Sigmoid colon (tissue), 4 donors: ENCODE measurements at regions not wholly inside any gene's neighbourhood (a gene's known extent, or its start where the extent isn't known, plus 50 kb on each side); places are given as distances from the start of the nearest gene placed in this dataset.

Experiments used
- CTCF ChIP-seq, 4 experiments: fragments of 450-650 bp in 3 of 4; fragments of 200-600 bp in 1 of 4; IDR thresholded peaks; one replicate each; pipeline ENCODE4 v1.5.1; 2016 to 2019; ENCODE audit warnings: antibody characterized with exemption in 4 of 4, mild to moderate bottlenecking in 3 of 4, moderate library complexity in 2 of 4
- POLR2AphosphoS5 ChIP-seq, 4 donors: sonication (generic); formaldehyde crosslinking; IDR thresholded peaks; one replicate each; pipeline ENCODE4 v1.6.1; 2017; ENCODE audit warnings: antibody characterized with exemption in 4 of 4

GRCh38 chr20:55704458-55704857 is 300.9 kb downstream of the CBLN4 start:
- TF ChIP-seq POLR2AphosphoS5 (IDR thresholded peaks at IDR 0.05) (no peak), CTCF (IDR thresholded peaks at IDR 0.05) (no peak)
